ENCODE measurements at regions not wholly inside any gene's neighbourhood (a gene's known extent, or its start where the extent isn't known, plus 50 kb on each side); places are given as distances from the start of the nearest gene placed in this dataset.

DNA sequence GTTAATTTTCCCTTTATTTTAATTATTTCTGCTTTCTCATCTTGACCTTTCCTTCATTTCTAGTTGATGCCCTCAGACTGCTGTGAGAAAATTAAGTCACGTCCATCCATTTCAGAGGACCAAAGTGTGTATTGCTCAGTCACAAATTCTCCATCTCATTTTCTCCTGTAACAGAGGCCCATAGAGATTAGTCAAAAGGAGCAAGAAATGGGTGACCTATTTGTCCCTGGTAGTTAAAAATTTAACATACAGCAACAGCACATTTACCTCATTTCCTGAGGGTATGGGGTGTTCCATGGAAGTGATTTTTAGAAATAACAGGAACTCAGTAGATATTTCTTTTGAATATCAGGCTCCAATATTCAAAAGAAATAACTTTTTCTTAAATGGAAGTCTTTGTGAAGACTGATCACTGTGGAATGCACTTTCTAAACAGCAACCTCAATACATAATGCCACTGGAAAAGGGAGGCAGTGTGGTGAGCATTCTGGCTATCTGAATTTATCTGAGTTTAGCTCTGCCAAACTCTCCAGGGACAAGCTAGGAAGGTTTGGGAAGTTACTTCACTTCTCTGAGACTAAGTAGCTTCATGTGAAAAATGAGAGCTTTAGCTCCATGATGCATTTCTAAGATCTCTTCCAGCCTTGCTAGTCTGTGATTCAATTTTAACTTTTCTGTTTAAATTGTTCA lies 808.2 kb downstream of the SQOR start:
- no peak for TF ChIP-seq CTCF (conservative IDR thresholded peaks at IDR 0.05 in 1 of 2, IDR thresholded peaks at IDR 0.05 in 1 of 2; ENCODE audit: extremely low read depth in 1 of 2, insufficient read depth in 1 of 2, low read depth in 1 of 2, low read length in 2 of 2)
- no peak for TF ChIP-seq EZH2 (IDR thresholded peaks at IDR 0.05; ENCODE audit: borderline replicate concordance, low read length)
